IMR-90 (cell line): ENCODE measurements at regions not wholly inside any gene's neighbourhood (a gene's known extent, or its start where the extent isn't known, plus 50 kb on each side); places are given as distances from the start of the nearest gene placed in this dataset.

Experiments used
- ATAC-seq: fragments of 200-7000 bp; cut with Tn5 transposase; 2 replicates; pipeline ENCODE4 v1.9.1; 2020; ENCODE audit warnings: low read depth, mild to moderate bottlenecking, moderate library complexity
- BruUV-seq: library from RNA; stranded (reverse); fragments of 400-500 nt; replicated peaks from 2 replicates; lab custom pipeline; 2021; lab: Mats Ljungman, UMichigan
- CTCF ChIA-PET: fragments of 300-600 bp; formaldehyde crosslinking; extraction: SDS; loops from one replicate; lab custom pipeline; 2021; ENCODE audit warnings: antibody characterized with exemption; lab: Yijun Ruan, JAX
- POLR2A ChIA-PET: fragments of 300-600 bp; sonication (Branson Sonifier 250); formaldehyde crosslinking; loops from one replicate; lab custom pipeline; 2022; ENCODE audit warnings: antibody characterized with exemption; ENCODE audit not compliant: unreplicated experiment; lab: Charles Lee
- DNase-seq: peaks from one replicate; pipeline ENCODE4 v3.0.0; 2013
- H2AFZ ChIP-seq: replicated peaks from 2 replicates; pipeline ENCODE3; 2013; ENCODE audit warnings: low read length, mild to moderate bottlenecking; ENCODE audit not compliant: poor library complexity
- H2AK5ac ChIP-seq: 2 replicates; pipeline ENCODE4 v1.6.1; 2013; ENCODE audit warnings: low read depth, low read length, inconsistent platforms
- H2AK9ac ChIP-seq: replicated peaks from 2 replicates; pipeline ENCODE3; 2013; ENCODE audit warnings: mild to moderate bottlenecking, low read depth, low read length, moderate library complexity; ENCODE audit not compliant: poor library complexity
- H2BK120ac ChIP-seq: 2 replicates; pipeline ENCODE4 v1.6.1; 2013; ENCODE audit warnings: low read depth, low read length, inconsistent platforms
- H2BK15ac ChIP-seq: 3 replicates; pipeline ENCODE4 v1.6.1; 2013; ENCODE audit warnings: low read depth, low read length, inconsistent platforms
- H2BK20ac ChIP-seq: 2 replicates; pipeline ENCODE4 v1.6.1; 2013; ENCODE audit warnings: low read depth, mild to moderate bottlenecking, inconsistent platforms, low read length, moderate library complexity
- H2BK5ac ChIP-seq: 2 replicates; pipeline ENCODE4 v1.6.1; 2013; ENCODE audit warnings: mild to moderate bottlenecking, low read depth, low read length, inconsistent platforms; ENCODE audit not compliant: poor library complexity, severe bottlenecking
- H3K14ac ChIP-seq: replicated peaks from 2 replicates; pipeline ENCODE4 v1.6.1; 2013; ENCODE audit warnings: low read depth, low read length, inconsistent platforms
- H3K18ac ChIP-seq: 2 replicates; pipeline ENCODE4 v1.6.1; 2013; ENCODE audit warnings: low read depth, low read length, control low read depth
- H3K23ac ChIP-seq: 2 replicates; pipeline ENCODE4 v1.6.1; 2013; ENCODE audit warnings: low read depth, low read length, inconsistent platforms
- H3K27ac ChIP-seq: 2 replicates; pipeline ENCODE4 v1.5.1; 2013; ENCODE audit warnings: mild to moderate bottlenecking, control low read depth, low read length; ENCODE audit not compliant: insufficient read depth
- H3K27me3 ChIP-seq: 2 replicates; pipeline ENCODE4 v1.6.1; 2013; ENCODE audit warnings: low read length; ENCODE audit not compliant: control insufficient read depth, insufficient read depth
- H3K36me3 ChIP-seq: 2 replicates; pipeline ENCODE4 v1.6.1; 2013; ENCODE audit warnings: low read length, mixed read lengths; ENCODE audit not compliant: control insufficient read depth, insufficient read depth
- H3K4ac ChIP-seq: 2 replicates; pipeline ENCODE4 v1.6.1; 2013; ENCODE audit warnings: low read depth, low read length, inconsistent platforms
- H3K4me1 ChIP-seq: 2 replicates; pipeline ENCODE4 v1.6.1; 2013; ENCODE audit warnings: low read length, mixed read lengths; ENCODE audit not compliant: control insufficient read depth, insufficient read depth
- H3K4me2 ChIP-seq: 2 replicates; pipeline ENCODE4 v1.6.1; 2013; ENCODE audit warnings: low read depth, mild to moderate bottlenecking, control low read depth, low read length, moderate library complexity
- H3K4me3 ChIP-seq: 2 replicates; pipeline ENCODE4 v1.5.1; 2013; ENCODE audit warnings: low read depth, mild to moderate bottlenecking, control low read depth, low read length, moderate library complexity; ENCODE audit not compliant: insufficient read depth
- H3K56ac ChIP-seq: 2 replicates; pipeline ENCODE4 v1.6.1; 2013; ENCODE audit warnings: low read length, inconsistent platforms; ENCODE audit not compliant: insufficient read depth; ENCODE audit errors: extremely low read depth
- H3K79me1 ChIP-seq, 2 experiments: 2 replicates each; pipeline ENCODE4 v1.6.1; 2013; ENCODE audit warnings: low read length in 2 of 2, inconsistent platforms in 1 of 2, low read depth in 1 of 2
- H3K9ac ChIP-seq: 2 replicates; pipeline ENCODE4 v1.6.1; 2013; ENCODE audit warnings: low read depth, low read length, control low read depth
- H3K9me1 ChIP-seq: 2 replicates; pipeline ENCODE4 v1.6.1; 2013; ENCODE audit warnings: low read length, inconsistent platforms; ENCODE audit not compliant: insufficient read depth
- H3K9me3 ChIP-seq: 2 replicates; pipeline ENCODE4 v1.6.1; 2013; ENCODE audit warnings: low read length; ENCODE audit not compliant: control insufficient read depth, insufficient read depth
- H4K20me1 ChIP-seq: 2 replicates; pipeline ENCODE4 v1.6.1; 2013; ENCODE audit warnings: low read length, inconsistent platforms; ENCODE audit not compliant: insufficient read depth
- H4K5ac ChIP-seq: 2 replicates; pipeline ENCODE4 v1.6.1; 2013; ENCODE audit warnings: mild to moderate bottlenecking, low read depth, low read length, control low read depth
- H4K8ac ChIP-seq, 2 experiments: 2 replicates each; pipeline ENCODE4 v1.6.1; 2013; ENCODE audit warnings: low read depth in 2 of 2, low read length in 2 of 2, control low read depth in 1 of 2, inconsistent platforms in 1 of 2
- H4K91ac ChIP-seq: 2 replicates; pipeline ENCODE4 v1.6.1; 2013; ENCODE audit warnings: low read depth, low read length, inconsistent platforms; ENCODE audit not compliant: insufficient read depth
- BHLHE40 ChIP-seq: fragments of 150-350 bp; IDR thresholded peaks from 2 replicates; pipeline ENCODE4 v1.6.1; 2016; ENCODE audit warnings: mild to moderate bottlenecking, low read depth, low read length
- CEBPB ChIP-seq: IDR thresholded peaks from 2 replicates; pipeline ENCODE4 v1.6.1; 2012; ENCODE audit warnings: low read depth, low read length, improper control_type of control experiment
- CHD1 ChIP-seq: IDR thresholded peaks from 2 replicates; pipeline ENCODE4 v1.6.1; 2012; ENCODE audit warnings: low read depth, low read length, improper control_type of control experiment
- CTCF ChIP-seq: conservative IDR thresholded peaks from 2 replicates; pipeline ENCODE4 v1.5.1; 2012; ENCODE audit warnings: mild to moderate bottlenecking, low read depth, low read length, improper control_type of control experiment
- FOS ChIP-seq: fragments of 150-350 bp; IDR thresholded peaks from 2 replicates; pipeline ENCODE4 v1.6.1; 2016; ENCODE audit warnings: low read depth, low read length
- NFE2L2 ChIP-seq: fragments of 150-350 bp; IDR thresholded peaks from 2 replicates; pipeline ENCODE4 v1.6.1; 2016; ENCODE audit warnings: low read depth, mild to moderate bottlenecking, low read length
- POLR2A ChIP-seq: IDR thresholded peaks from 2 replicates; pipeline ENCODE4 v1.6.1; 2012; ENCODE audit warnings: mild to moderate bottlenecking, low read depth, low read length
- RCOR1 ChIP-seq: IDR thresholded peaks from 2 replicates; pipeline ENCODE4 v1.6.1; 2012; ENCODE audit warnings: mild to moderate bottlenecking, low read length, improper control_type of control experiment; ENCODE audit not compliant: insufficient replicate concordance
- RFX5 ChIP-seq: IDR thresholded peaks from 2 replicates; pipeline ENCODE4 v1.8.0; 2012; ENCODE audit warnings: low read depth, mild to moderate bottlenecking, low read length, moderate library complexity
- SMC3 ChIP-seq: fragments of 150-350 bp; IDR thresholded peaks from 2 replicates; pipeline ENCODE4 v1.6.1; 2016; ENCODE audit warnings: low read depth, mild to moderate bottlenecking, antibody characterized with exemption, low read length, moderate library complexity
- WGBS, 2 experiments: methylation state at CpG; one replicate each; pipeline versions ENCODE4 v1.1.5 to v1.1.7; 2013; ENCODE audit warnings: missing lambda C conversion rate in 2 of 2; ENCODE audit not compliant: insufficient read length in 1 of 2; ENCODE audit errors: extremely low coverage in 2 of 2; 5-methylcytosine and 5-hydroxymethylcytosine counted together
- dilution Hi-C: fragments of 300-500 bp; cut with HindIII; formaldehyde crosslinking; loops from one replicate; pipeline ENCODE4 v1.14.3; 2018; ENCODE audit warnings: low sequenced_read_pairs; ENCODE audit not compliant: unreplicated experiment
- in situ Hi-C: fragments of 300-500 bp; cut with MboI; formaldehyde crosslinking; loops from 3 replicates; pipeline ENCODE4 v1.14.3; 2019; ENCODE audit warnings: low sequenced_read_pairs, inconsistent platforms, mixed read lengths
- intact Hi-C: fragments of 100-400 bp; cut with micrococcal nuclease; formaldehyde crosslinking; loops from 2 replicates; pipeline ENCODE4 v1.10.0; 2022
- TF ChIP-seq, protein P1 (sequence below): fragments of 150-350 bp; IDR thresholded peaks from 2 replicates; pipeline ENCODE4 v1.6.1; 2016; ENCODE audit warnings: low read depth, mild to moderate bottlenecking, low read length, moderate library complexity, borderline replicate concordance
- TF ChIP-seq, protein P2 (sequence below): fragments of 150-350 bp; IDR thresholded peaks from 2 replicates; pipeline ENCODE4 v1.6.1; 2017; ENCODE audit warnings: mild to moderate bottlenecking, antibody characterized with exemption, low read length, low read depth

DNA sequence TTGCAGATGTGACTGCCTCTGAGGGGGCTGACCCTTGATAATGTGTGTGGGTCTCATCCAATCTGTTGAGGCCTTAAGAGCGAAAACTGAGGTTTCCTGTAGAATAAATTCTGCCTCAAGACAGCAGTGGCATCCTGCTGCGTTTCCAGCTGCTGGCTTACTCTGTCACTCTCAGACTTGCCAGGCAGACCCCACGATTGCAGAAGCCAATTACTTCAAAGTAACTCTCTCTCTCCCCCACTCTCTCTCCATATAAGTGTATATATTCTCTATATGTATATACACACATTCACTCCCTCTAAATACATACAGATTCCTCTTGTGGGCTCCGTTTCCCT lies 152.5 kb upstream of the ALKAL2 start:
- Histone ChIP-seq H3K27ac (no peak overlapping the region), H3K27me3 (no peaks in the 10 kb centered on the region), H3K36me3 (no peaks in the 10 kb centered on the region), H2AK5ac (no peak overlapping the region), H3K9me1 (no peaks in the 10 kb centered on the region), H4K91ac (no peak overlapping the region), H3K4me1 (no peaks in the 10 kb centered on the region), H3K79me1 (no peaks in the 10 kb centered on the region), H2BK120ac (no peak overlapping the region), H3K4ac (no peak overlapping the region), H3K18ac (no peak overlapping the region), H4K8ac (no peak overlapping the region), H4K20me1 (no peaks in the 10 kb centered on the region), H3K4me3 (no peak overlapping the region), H2BK15ac (no peak overlapping the region), H2AK9ac (no peak overlapping the region), H2BK5ac (no peak overlapping the region), H4K5ac (no peak overlapping the region), H3K56ac (no peak overlapping the region), H2AFZ (no peak overlapping the region), H3K9me3 (peaks cover 56% of the 10 kb centered on the region), H2BK20ac (no peak overlapping the region), H3K14ac (no peak overlapping the region), H3K4me2 (no peak overlapping the region), H3K9ac (no peak overlapping the region), H3K23ac (no peak overlapping the region)
- ChIA-PET POLR2A (no interaction called here), CTCF (no interaction called here)
- in situ Hi-C loops: no loop called here
- dilution Hi-C loops: no loop called here
- BruUV-seq: no TSS peak
- WGBS, 2 experiments: no CpG with 5 or more reads among the region's 4 CpGs
- ATAC-seq (no peak), DNase-seq (no peak)
- intact Hi-C loops: no loop called here
- TF ChIP-seq CHD1 (no peak), SMC3 (no peak), FOS (no peak), BHLHE40 (no peak), RCOR1 (no peak), CEBPB (no peak), RFX5 (no peak), NFE2L2 (no peak), CTCF (no peak), POLR2A (no peak)
- TF ChIP-seq, protein P1, sequence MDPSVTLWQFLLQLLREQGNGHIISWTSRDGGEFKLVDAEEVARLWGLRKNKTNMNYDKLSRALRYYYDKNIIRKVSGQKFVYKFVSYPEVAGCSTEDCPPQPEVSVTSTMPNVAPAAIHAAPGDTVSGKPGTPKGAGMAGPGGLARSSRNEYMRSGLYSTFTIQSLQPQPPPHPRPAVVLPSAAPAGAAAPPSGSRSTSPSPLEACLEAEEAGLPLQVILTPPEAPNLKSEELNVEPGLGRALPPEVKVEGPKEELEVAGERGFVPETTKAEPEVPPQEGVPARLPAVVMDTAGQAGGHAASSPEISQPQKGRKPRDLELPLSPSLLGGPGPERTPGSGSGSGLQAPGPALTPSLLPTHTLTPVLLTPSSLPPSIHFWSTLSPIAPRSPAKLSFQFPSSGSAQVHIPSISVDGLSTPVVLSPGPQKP: no peak
- TF ChIP-seq, protein P2, sequence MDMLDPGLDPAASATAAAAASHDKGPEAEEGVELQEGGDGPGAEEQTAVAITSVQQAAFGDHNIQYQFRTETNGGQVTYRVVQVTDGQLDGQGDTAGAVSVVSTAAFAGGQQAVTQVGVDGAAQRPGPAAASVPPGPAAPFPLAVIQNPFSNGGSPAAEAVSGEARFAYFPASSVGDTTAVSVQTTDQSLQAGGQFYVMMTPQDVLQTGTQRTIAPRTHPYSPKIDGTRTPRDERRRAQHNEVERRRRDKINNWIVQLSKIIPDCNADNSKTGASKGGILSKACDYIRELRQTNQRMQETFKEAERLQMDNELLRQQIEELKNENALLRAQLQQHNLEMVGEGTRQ: no peak
